GM13976 (cell line): ENCODE measurements at regions not wholly inside any gene's neighbourhood (a gene's known extent, or its start where the extent isn't known, plus 50 kb on each side); places are given as distances from the start of the nearest gene placed in this dataset.

ENCODE experiments used
- DNase-seq: peaks from one replicate; pipeline ENCODE4 v3.0.0; 2012; ENCODE audit warnings: low spot score
- in situ Hi-C: fragments of 300-500 bp; cut with MboI; formaldehyde crosslinking; loops from one replicate; pipeline ENCODE4 v1.12.0; 2022; ENCODE audit warnings: low sequenced_read_pairs, mixed read lengths, inconsistent platforms; ENCODE audit not compliant: unreplicated experiment
- TF ChIP-seq, protein P1 (sequence below): IDR thresholded peaks from 2 replicates; pipeline ENCODE4 v1.5.1; 2012; ENCODE audit warnings: borderline replicate concordance, mild to moderate bottlenecking; ENCODE audit not compliant: insufficient read depth; ENCODE audit errors: extremely low read depth, missing control alignments, control extremely low read depth

DNA sequence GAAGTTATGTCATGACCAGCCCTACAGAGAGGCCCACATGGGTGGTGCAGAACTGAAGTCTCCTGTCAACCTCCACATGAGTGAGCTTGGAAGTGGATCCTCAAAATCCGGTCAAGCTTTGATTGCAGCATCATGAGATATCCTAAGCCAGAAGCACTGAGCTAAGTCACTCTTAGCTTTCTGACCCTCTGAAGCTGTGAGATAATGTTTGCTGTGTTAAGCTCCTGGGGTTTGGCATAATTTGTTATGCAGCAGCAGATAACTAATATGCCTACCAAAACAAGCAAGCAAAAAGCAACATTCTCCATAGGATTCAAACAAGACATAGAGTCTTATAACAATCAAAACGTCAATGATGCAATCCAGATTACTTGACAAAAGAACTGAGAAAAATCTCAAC lies 87.6 kb upstream of the GRIN2B start:
- TF ChIP-seq, protein P1, sequence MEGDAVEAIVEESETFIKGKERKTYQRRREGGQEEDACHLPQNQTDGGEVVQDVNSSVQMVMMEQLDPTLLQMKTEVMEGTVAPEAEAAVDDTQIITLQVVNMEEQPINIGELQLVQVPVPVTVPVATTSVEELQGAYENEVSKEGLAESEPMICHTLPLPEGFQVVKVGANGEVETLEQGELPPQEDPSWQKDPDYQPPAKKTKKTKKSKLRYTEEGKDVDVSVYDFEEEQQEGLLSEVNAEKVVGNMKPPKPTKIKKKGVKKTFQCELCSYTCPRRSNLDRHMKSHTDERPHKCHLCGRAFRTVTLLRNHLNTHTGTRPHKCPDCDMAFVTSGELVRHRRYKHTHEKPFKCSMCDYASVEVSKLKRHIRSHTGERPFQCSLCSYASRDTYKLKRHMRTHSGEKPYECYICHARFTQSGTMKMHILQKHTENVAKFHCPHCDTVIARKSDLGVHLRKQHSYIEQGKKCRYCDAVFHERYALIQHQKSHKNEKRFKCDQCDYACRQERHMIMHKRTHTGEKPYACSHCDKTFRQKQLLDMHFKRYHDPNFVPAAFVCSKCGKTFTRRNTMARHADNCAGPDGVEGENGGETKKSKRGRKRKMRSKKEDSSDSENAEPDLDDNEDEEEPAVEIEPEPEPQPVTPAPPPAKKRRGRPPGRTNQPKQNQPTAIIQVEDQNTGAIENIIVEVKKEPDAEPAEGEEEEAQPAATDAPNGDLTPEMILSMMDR = no peak
- no peak for DNase-seq
- in situ Hi-C loops = no loop called here

DNA sequence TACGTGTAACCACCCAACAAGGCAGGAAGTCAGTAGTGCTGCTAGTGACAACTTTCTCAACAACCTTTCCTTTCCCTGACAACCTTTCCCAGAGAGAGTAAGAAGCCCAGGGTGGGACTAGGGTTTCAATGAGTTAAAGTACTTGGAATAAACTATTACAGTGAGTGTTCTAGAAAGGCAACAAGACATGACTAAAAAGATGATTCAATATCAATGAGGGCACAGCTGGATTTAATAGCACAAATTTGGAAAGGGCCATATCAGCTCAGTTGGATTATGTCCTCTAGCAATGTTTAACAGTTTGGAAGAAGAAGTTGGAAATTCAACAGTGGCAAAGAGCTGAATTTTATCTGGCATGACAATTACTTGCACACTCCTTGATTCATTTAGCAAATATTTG lies 90.4 kb upstream of the GRIN2B start:
- in situ Hi-C loops = no loop called here
- TF ChIP-seq, protein P1 = no peak
- no peak for DNase-seq

DNA sequence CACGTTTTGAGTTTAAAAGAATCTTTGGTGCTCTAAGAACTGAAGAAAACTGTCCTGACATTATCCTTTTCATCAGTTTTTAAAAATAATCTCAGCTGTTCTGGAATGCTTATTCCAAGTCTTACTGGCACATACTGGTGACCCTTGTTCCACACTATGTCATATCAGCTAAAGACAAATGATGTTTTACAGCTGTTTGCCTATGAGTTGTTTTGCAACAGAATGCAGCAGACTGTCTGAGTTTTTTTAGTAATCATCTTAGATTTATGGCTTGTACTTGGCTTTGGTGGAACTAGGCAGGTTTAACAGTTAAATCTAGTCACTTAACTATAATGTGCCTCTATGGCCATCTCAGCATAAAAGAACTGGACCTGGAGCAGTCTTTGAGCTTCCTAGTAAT lies 91.6 kb upstream of the GRIN2B start:
- in situ Hi-C loops = no loop called here
- DNase-seq = no peak
- TF ChIP-seq, protein P1 = no peak

DNA sequence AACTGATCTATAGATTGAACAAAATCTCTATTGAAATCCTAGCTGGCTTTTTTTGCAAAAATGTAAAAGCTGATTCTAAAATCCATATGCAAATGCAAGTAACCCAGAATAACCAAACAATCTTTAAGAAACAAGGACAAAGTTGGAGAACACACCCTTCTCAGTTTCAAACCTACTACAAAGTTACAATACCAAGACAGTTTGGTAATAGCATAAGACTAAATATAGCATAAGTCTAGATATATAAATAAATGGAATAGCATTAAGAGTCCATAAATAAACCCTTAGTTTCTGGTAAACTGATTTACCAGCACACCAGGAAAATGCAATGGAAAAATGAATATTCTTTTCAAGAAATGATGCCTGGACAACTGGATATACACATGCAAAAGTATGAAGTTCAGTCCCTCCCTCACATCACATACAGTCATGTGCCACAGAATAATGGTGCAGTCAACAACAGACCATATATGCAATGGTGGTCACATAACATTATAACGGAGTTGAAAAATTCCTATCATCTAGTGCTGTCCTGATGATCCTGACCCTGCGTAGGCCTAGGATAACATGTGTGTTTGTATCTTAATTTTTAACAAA lies 94.5 kb upstream of the GRIN2B start:
- TF ChIP-seq, protein P1 = no peak
- no peak for DNase-seq
- in situ Hi-C loops = no loop called here

DNA sequence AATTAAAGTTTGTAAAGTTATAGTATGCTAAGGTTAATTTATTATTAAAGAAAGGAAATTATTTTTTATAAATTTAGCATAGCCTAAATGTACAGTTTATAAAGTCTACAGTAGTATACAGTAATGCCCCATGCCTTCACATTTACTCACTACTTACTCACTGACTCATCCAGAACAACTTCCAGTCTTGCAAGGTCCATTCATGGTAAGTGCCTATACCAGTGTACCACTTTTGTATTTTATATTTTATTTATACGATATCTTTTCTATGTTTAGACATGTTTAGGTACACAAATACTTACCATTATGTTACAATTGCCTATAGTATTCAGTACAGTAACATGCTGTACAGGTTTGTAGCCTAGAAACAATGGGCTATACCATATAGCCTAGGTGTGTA lies 95.1 kb upstream of the GRIN2B start:
- in situ Hi-C loops = no loop called here
- no peak for DNase-seq
- TF ChIP-seq, protein P1 = no peak

DNA sequence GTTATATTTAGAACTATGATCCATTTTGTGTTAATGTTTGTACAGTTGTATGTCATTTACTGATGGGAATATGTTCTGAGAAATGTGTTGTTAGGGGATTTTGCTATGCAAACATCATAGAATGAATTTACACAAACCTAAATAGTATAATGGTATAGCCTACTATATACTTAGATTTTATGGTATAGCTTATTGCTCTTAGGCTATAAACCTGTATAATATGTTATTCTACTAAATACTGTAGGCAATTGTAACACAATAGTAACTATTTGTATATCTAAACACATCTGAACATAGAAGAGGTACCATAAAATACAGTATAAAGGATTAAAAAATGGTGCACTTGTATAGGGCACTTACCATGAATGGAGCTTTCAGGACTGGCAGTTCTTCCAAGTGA lies 105.4 kb upstream of the GRIN2B start:
- DNase-seq = no peak
- TF ChIP-seq, protein P1 = no peak
- in situ Hi-C loops = no loop called here
